ENCODE measurements at regions not wholly inside any gene's neighbourhood (a gene's known extent, or its start where the extent isn't known, plus 50 kb on each side); places are given as distances from the start of the nearest gene placed in this dataset.

GRCh38 chr6:11415557-11415956 lies 122.0 kb upstream of the TMEM170B start:
- Histone ChIP-seq H3K27ac (ENCODE audit: low read depth in 1 of 2, low read length in 1 of 2) (no peak overlapping the region), H3K4me3 (no peak overlapping the region), H3K36me3 (ENCODE audit: control insufficient read depth in 4 of 4, insufficient read depth in 4 of 4, low read length in 4 of 4) (no peaks in the 10 kb centered on the region), H3K27me3 (ENCODE audit: control insufficient read depth in 3 of 3, insufficient read depth in 3 of 3, low read length in 2 of 3) (no peaks in the 10 kb centered on the region), H3K9ac (ENCODE audit: insufficient read depth in 1 of 2, low read length in 2 of 2) (no peak overlapping the region), H3K9me3 (ENCODE audit: control insufficient read depth in 4 of 4, insufficient read depth in 3 of 4, low read length in 3 of 4) (peaks cover 0 to 2% (median 0%) of the 10 kb centered on the region in 4 donors), H3K4me1 (ENCODE audit: control insufficient read depth in 5 of 5, insufficient read depth in 5 of 5, low read length in 5 of 5) (peaks cover 0 to 7% (median 3%) of the 10 kb centered on the region in 5 donors)
- DNase-seq (no peak), ATAC-seq (ENCODE audit: insufficient read depth, low FRiP score) (no peak)
- WGBS, 2 donors = 97 to 99% methylated on average over 7 of the region's 7 CpGs
- no peak for TF ChIP-seq CTCF (IDR thresholded peaks at IDR 0.05; ENCODE audit: control extremely low read depth, extremely low read depth)

DNA sequence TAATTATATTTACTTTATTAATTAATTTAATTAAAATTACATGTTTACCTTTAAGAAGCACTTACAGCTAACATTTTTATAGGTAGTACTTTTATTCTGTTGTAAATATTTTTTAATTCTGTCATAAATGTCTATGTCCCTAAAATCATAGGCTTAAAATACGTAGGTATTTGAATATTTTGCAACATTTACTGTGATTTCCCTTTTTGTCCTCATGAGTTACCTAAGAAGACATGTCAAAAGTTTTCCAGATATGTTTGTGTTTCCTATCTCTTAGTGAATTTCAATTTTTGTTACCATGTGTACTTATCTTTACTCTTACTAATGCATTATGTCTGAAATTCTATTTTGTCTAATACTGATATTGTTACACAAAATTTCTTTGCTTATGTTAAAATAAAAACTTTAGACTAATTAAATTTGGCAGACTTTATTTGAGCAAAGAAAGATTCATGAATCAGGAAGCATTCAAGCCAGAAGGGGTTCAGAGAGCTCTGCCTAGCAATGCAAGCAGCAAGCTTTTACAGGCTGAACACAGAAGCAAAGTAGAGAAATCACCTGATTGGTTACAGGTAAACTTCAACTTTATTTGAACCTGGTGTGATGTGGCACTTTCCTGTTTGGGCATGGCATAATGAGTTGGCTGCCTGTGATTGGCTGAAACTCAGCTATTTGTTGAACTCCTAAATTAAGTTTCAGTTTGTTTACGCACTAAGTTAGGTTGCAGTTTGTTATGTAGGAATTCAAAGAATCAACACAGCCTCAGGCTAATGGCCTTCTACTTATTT lies 123.2 kb upstream of the TMEM170B start:
- no peak overlapping the region for H3K4me3 ChIP-seq
- no peak for DNase-seq

DNA sequence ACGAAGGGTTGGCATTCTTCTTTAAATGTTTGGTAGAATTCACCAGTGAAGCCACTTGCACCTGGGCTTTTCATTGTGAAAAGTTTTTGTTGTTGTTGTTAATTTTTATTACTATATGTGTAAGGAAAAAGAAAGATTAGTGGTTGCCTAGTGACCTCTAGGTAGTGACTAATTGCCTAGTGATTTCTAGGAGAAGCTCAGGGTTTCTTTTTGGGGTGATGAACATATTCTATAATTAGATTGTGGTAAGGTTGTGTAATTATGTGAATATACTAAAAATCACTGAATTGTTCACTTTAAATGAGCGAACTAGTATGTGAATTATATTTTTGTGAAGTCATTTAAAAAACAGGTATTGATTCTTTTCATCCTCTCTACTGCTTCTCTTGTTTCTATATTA lies 123.8 kb upstream of the TMEM170B start:
- Histone ChIP-seq H3K27me3 (ENCODE audit: control insufficient read depth in 3 of 3, insufficient read depth in 3 of 3, low read length in 2 of 3) (no peaks in the 10 kb centered on the region), H3K9ac (ENCODE audit: insufficient read depth in 1 of 2, low read length in 2 of 2) (no peak overlapping the region), H3K36me3 (ENCODE audit: control insufficient read depth in 4 of 4, insufficient read depth in 4 of 4, low read length in 4 of 4) (no peaks in the 10 kb centered on the region), H3K4me3 (no peak overlapping the region), H3K27ac (ENCODE audit: low read depth in 1 of 2, low read length in 1 of 2) (no peak overlapping the region), H3K9me3 (ENCODE audit: control insufficient read depth in 4 of 4, insufficient read depth in 3 of 4, low read length in 3 of 4) (no peaks in the 10 kb centered on the region), H3K4me1 (ENCODE audit: control insufficient read depth in 5 of 5, insufficient read depth in 5 of 5, low read length in 5 of 5) (peaks cover 0 to 5% (median 3%) of the 10 kb centered on the region in 5 donors)
- TF ChIP-seq CTCF (IDR thresholded peaks at IDR 0.05; ENCODE audit: control extremely low read depth, extremely low read depth) = no peak
- DNase-seq (no peak), ATAC-seq (ENCODE audit: insufficient read depth, low FRiP score) (no peak)
- 75 to 87% methylated on average over 2 of the region's 2 CpGs for WGBS, 2 donors

More for the DNA sequence above, 123.2 kb upstream of the TMEM170B start:
- no peak for TF ChIP-seq CTCF (IDR thresholded peaks at IDR 0.05; ENCODE audit: control extremely low read depth, extremely low read depth)
- Histone ChIP-seq H3K36me3 (ENCODE audit: control insufficient read depth in 4 of 4, insufficient read depth in 4 of 4, low read length in 4 of 4) (no peaks in the 10 kb centered on the region), H3K4me1 (ENCODE audit: control insufficient read depth in 5 of 5, insufficient read depth in 5 of 5, low read length in 5 of 5) (peaks cover 0 to 5% (median 3%) of the 10 kb centered on the region in 5 donors), H3K9ac (ENCODE audit: insufficient read depth in 1 of 2, low read length in 2 of 2) (no peak overlapping the region), H3K27me3 (ENCODE audit: control insufficient read depth in 3 of 3, insufficient read depth in 3 of 3, low read length in 2 of 3) (no peaks in the 10 kb centered on the region), H3K9me3 (ENCODE audit: control insufficient read depth in 4 of 4, insufficient read depth in 3 of 4, low read length in 3 of 4) (no peaks in the 10 kb centered on the region), H3K27ac (ENCODE audit: low read depth in 1 of 2, low read length in 1 of 2) (no peak overlapping the region)
- WGBS, 2 donors = 61 to 83% methylated on average over 2 of the region's 2 CpGs
- peak; percentile 68 for ATAC-seq (ENCODE audit: insufficient read depth, low FRiP score)
